ENCODE measurements at regions not wholly inside any gene's neighbourhood (a gene's known extent, or its start where the extent isn't known, plus 50 kb on each side); places are given as distances from the start of the nearest gene placed in this dataset.

DNA sequence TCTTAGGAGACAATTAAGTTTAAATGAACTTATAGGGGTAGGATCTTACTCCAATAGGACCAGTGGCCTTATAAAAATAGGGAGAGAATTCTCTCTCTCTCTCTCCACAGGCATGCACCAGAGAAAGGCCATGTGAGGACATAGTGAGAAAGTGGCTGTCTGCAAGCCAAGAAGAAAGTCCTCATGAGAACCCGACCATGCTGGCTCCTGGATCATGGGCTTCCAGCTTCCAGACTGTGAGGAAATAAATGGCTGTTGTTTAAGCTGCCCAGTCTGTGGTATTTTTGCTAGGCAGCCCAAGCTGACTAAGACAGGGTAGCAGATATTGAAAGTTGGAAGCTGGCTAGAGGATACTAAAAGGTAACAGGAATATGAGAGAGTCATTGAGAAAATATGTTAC lies 454.0 kb downstream of the NBAS start:
- FAIRE-seq = no peak

DNA sequence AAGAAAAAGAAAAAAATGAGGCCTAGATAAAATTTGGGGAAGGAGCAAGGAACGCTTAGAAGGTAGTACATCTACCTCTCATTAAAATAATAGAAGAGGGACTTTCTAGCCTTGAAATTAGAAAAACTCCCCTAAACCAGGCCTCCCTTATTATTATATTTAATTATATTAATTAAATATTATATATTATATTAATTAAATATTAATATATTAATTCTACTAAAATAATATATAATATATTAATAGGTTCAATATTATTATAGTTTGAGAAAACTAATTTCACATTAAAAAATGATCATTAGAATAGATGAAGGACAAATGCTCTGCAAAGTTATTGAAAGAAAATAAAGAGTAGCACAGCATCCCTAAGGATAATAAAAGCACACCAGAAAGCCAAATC lies 449.4 kb downstream of the NBAS start:
- FAIRE-seq = peak; percentile 21

DNA sequence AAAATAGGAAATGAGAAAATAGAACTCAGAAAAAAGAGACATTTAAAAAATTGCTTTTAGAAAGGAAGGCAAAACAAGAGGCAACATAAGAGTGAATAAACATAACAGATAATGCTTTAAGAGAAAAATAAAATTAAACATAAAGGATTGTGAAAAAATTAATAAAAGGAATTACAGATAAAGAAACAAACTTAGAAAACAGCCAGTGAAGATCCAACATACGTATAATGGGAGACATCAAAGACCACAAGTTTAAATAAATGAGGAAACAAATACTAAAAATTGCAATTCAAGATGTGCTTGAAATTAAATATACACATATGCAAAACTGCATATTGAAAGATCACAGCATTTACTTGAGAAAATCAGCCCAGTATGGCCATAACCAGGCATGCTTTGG lies 448.9 kb downstream of the NBAS start:
- no peak for FAIRE-seq

DNA sequence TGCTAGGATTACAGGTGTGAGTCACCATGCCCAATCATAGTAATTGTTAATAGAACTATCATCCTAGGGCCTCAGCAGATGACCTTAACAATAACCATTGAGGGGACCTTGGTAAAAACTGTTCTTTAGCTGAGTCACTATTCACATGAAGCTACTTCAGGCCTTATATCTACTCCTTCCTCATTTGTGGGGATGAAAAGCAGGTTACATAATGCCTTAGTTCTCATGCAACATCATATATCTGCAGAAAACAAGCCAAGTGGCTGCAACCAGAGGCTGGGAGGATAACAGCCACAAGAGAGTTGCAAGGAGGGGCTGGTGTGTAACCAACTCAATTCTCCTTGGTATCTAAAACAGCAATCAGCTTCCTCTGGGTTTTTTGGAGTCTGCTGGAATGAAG lies 445.4 kb downstream of the NBAS start:
- FAIRE-seq = no peak

DNA sequence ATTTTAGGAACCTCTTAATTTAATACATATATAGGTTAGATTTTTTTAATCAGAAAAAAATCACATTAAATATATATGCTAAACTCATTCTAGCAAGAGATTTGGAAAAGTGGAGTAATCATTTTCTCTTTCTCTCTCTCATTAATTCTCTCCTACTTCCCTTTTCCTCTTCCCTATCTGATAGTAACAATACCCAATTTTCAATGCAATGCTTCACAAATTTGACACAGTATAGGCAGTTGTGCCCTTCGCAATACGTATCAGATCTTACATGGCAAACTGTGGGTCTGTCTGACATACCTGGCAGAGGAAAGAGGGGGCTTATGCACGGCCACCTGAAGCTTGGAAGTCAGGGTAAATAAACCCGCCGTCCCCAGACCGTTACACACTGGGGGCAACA lies 444.3 kb downstream of the NBAS start:
- FAIRE-seq = no peak
